AG04449 (cell line): ENCODE measurements at regions not wholly inside any gene's neighbourhood (a gene's known extent, or its start where the extent isn't known, plus 50 kb on each side); places are given as distances from the start of the nearest gene placed in this dataset.

Experiments used
- CTCF ChIA-PET: fragments of 350-600 bp; formaldehyde crosslinking; extraction: SDS; loops from one replicate; lab custom pipeline; 2021; ENCODE audit warnings: antibody characterized with exemption; lab: Yijun Ruan, JAX
- POLR2A ChIA-PET: fragments of 400-600, 350-600 bp; formaldehyde crosslinking; extraction: SDS; loops from one replicate; lab custom pipeline; 2020; ENCODE audit warnings: antibody characterized with exemption, inconsistent platforms; lab: Yijun Ruan, JAX
- DNase-seq: peaks from one replicate; pipeline ENCODE4 v3.0.0-alpha.2; 2010; ENCODE audit warnings: low read depth, low spot score
- H3K4me3 ChIP-seq: 2 replicates; pipeline ENCODE4 v1.5.1; 2011; ENCODE audit warnings: low read depth, mild to moderate bottlenecking, control low read depth, low read length
- TF ChIP-seq, protein P1 (sequence below): IDR thresholded peaks from one replicate; pipeline ENCODE4 v1.5.1; 2011; ENCODE audit warnings: mild to moderate bottlenecking, moderate library complexity, low read length, control low read depth, inconsistent platforms; ENCODE audit not compliant: insufficient read depth; ENCODE audit errors: missing control alignments

DNA sequence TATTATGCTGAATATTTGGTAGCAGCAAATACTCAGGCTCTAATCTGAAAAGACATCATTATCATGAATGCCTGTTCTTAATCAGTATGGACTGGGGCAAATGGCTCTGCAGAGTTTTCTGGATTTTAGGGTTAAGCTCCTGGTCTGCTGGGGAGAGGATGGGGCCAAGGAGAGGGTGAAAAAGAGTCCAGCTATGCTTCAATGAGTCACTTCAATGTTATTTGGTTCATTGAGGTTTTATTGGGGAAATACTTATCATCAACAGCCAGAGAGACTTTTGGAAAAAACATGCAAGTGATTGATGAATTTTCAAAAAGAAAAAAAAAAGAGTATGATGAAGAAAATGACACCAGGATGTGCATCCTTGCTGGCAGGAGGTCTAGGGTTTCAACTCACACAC lies 278.3 kb downstream of the UQCRFS1 start:
- POLR2A ChIA-PET = no interaction called here
- TF ChIP-seq, protein P1, sequence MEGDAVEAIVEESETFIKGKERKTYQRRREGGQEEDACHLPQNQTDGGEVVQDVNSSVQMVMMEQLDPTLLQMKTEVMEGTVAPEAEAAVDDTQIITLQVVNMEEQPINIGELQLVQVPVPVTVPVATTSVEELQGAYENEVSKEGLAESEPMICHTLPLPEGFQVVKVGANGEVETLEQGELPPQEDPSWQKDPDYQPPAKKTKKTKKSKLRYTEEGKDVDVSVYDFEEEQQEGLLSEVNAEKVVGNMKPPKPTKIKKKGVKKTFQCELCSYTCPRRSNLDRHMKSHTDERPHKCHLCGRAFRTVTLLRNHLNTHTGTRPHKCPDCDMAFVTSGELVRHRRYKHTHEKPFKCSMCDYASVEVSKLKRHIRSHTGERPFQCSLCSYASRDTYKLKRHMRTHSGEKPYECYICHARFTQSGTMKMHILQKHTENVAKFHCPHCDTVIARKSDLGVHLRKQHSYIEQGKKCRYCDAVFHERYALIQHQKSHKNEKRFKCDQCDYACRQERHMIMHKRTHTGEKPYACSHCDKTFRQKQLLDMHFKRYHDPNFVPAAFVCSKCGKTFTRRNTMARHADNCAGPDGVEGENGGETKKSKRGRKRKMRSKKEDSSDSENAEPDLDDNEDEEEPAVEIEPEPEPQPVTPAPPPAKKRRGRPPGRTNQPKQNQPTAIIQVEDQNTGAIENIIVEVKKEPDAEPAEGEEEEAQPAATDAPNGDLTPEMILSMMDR = no peak
- no peak overlapping the region for H3K4me3 ChIP-seq
- DNase-seq = no peak
- CTCF ChIA-PET = interaction anchor here (0.8 to 0.9 kb wide), 2 partner anchors 10 to 40 kb away, joined by 3 read pairs; no protein-coding TSS in a partner anchor

DNA sequence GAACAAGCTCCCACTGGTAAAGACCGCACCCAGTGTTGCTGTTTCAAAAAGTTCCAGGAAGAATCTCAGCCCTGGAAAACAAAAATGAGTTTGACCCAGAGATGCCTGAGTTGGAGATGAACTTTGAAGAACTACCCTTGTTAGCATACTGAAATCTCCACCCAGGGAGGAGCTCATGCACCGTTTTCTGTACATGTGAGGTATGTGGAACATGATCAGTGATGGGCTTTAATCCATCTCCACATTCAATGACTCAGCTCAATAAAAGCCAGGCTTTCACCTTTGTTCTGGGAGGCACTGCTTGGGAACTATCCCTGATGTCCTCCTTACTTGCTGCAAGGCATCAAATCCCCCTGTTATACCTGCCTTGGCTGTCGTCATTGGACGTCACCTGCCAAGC lies 279.9 kb downstream of the UQCRFS1 start:
- CTCF ChIA-PET = no interaction called here
- POLR2A ChIA-PET = no interaction called here
- TF ChIP-seq, protein P1 = no peak
- H3K4me3 ChIP-seq = no peak overlapping the region
- DNase-seq = no peak

DNA sequence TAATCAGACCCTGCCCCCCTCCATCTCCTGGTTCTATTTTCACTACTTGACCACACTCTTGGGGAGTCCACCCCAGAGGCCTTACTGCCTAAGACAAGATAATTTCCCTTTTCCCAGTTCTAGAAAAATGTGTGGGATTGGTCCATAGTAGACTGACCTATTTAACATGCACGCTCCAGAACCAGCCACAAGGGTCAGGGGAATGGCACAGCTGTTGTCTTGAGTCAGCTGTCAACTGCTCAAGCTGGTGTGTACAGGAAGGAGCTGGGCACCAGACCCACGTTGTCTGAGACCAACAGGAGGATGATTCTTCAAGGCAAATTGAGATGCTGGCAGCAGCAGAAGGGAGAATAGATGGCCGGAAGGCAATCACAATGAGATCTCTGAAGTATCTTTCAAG lies 280.5 kb downstream of the UQCRFS1 start:
- POLR2A ChIA-PET = no interaction called here

DNA sequence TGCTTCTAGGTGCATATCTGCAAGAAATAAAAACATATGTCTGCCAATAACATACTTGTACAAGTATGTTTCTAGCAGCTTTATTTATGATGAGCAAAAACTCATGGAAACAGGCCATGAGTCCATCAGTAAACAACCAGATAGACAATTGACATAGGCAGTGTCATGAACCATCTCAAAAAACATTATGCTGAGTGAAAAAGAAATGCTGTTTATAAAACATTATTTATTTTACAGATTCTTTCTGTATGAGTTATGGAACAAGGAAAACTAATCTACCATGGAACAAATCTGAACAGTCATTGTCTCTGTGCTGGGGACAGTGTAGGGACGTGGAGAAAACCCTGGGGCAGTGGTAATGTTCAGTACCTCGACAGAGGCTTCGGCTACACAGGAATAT lies 283.9 kb downstream of the UQCRFS1 start:
- DNase-seq = no peak
- CTCF ChIA-PET = interaction anchor here (1.1 kb wide), 1 partner anchor 12 kb away, joined by 3 read pairs; no protein-coding TSS in a partner anchor
- TF ChIP-seq, protein P1 = no peak
- POLR2A ChIA-PET = interaction anchor here (1.5 kb wide), 1 partner anchor 11 kb away, joined by 3 read pairs; no protein-coding TSS in a partner anchor
- H3K4me3 ChIP-seq = no peak overlapping the region

More for the DNA sequence above, 280.5 kb downstream of the UQCRFS1 start:
- CTCF ChIA-PET = interaction anchor here (0.9 kb wide), 1 partner anchor 23 kb away, joined by 3 read pairs; no protein-coding TSS in a partner anchor
- TF ChIP-seq, protein P1 = no peak
- no peak for DNase-seq
- H3K4me3 ChIP-seq = no peak overlapping the region

DNA sequence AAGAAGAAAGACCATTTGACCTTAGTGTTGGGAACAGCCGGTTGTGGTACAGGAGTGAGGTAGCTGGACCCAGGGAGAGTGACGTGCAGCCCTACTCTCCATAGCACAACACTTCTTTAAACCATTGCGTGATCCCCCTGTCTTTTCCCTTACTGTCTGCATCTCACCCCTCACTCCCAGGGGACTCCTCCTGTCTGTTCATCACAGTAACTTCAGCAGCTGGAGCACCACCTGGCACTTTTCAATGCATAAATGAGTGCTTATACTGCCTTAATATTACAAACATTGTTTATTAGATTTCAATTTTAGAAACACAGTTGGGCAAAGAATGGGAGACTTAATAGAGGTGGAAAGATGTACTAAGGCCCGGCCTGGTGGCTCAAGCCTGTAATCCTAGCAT lies 285.5 kb downstream of the UQCRFS1 start:
- TF ChIP-seq, protein P1 = no peak
- no peak overlapping the region for H3K4me3 ChIP-seq
- DNase-seq = no peak
- POLR2A ChIA-PET = interaction anchor here (1.5 kb wide), 1 partner anchor 9 kb away, joined by 3 read pairs; no protein-coding TSS in a partner anchor
- CTCF ChIA-PET = interaction anchor here (1.3 kb wide), 1 partner anchor 18 kb away, joined by 3 read pairs; no protein-coding TSS in a partner anchor

DNA sequence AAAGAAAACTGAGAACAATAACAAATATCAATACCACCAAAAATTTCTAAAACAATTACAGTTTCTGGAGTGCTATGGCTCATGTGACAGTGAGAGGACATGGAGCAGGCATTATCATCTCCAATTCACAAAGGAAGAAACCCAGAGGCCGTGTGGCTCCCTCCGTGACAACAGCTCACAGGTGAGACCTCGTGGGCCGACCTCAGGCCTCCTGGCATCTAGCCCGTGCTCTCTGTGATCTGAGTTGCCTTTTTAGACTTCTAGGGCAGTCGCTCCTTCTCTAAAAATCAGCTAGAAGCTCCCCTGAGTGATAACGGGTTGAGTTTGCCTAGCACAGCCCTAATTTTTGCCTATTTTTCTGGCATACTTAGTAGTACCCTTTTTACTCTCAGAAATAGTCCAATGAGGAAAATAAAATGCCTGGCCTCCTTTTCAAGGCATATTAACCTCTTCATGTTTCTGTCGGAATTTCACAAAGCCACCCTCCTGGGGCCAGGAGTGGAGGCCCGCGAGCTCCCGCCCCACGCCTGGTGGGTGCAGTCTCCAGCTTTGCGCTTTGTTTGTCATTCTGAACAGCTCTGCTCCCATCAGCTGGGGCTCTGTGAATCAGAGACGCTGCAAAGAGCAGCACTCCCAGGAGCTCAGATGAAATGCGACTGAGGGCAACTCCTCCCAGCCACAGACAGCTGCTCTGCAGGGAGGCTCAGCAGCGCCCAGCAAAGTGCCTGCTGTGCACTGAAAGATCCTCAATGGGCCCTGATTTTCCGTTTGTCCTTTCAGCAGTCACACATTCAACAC lies 292.5 kb downstream of the UQCRFS1 start:
- TF ChIP-seq, protein P1 = no peak
- POLR2A ChIA-PET = no interaction called here
- DNase-seq = no peak
- CTCF ChIA-PET = interaction anchor here (1.2 kb wide), 1 partner anchor 21 kb away, joined by 3 read pairs; no protein-coding TSS in a partner anchor
- no peak overlapping the region for H3K4me3 ChIP-seq
